T-helper 17 cell (primary cell): ENCODE measurements at regions not wholly inside any gene's neighbourhood (a gene's known extent, or its start where the extent isn't known, plus 50 kb on each side); places are given as distances from the start of the nearest gene placed in this dataset.
A peak's percentile ranks its signal among the peaks of the same experiment; 100 is the strongest.

ENCODE experiments used
- ATAC-seq: fragments of 150-1000 bp; cut with Tn5 transposase; 2 replicates; pipeline ENCODE4 v1.10.0; 2021; ENCODE audit warnings: mild to moderate bottlenecking, moderate library complexity
- DNase-seq, 3 donors: peaks; one replicate each; pipeline versions ENCODE4 v3.0.0 to v3.0.0-alpha.2; 2020 to 2021
- H3K9me3 ChIP-seq: one replicate; pipeline ENCODE4 v1.7.0; 2013; ENCODE audit warnings: low read length, mild to moderate bottlenecking; ENCODE audit not compliant: control insufficient read depth, poor library complexity, severe bottlenecking
- H3K27ac Mint-ChIP-seq: one replicate; pipeline ENCODE4 v1.8.0; 2022; ENCODE audit warnings: mild to moderate bottlenecking, moderate library complexity, mixed read lengths
- H3K27me3 Mint-ChIP-seq: one replicate; pipeline ENCODE4 v1.8.0; 2022; ENCODE audit warnings: mixed read lengths
- H3K36me3 Mint-ChIP-seq: one replicate; pipeline ENCODE4 v1.8.0; 2022; ENCODE audit warnings: low read depth, mixed read lengths
- H3K4me1 Mint-ChIP-seq: one replicate; pipeline ENCODE4 v1.8.0; 2022; ENCODE audit warnings: mild to moderate bottlenecking, mixed read lengths
- H3K4me3 Mint-ChIP-seq: one replicate; pipeline ENCODE4 v1.8.0; 2022; ENCODE audit warnings: mild to moderate bottlenecking, moderate library complexity, mixed read lengths

DNA sequence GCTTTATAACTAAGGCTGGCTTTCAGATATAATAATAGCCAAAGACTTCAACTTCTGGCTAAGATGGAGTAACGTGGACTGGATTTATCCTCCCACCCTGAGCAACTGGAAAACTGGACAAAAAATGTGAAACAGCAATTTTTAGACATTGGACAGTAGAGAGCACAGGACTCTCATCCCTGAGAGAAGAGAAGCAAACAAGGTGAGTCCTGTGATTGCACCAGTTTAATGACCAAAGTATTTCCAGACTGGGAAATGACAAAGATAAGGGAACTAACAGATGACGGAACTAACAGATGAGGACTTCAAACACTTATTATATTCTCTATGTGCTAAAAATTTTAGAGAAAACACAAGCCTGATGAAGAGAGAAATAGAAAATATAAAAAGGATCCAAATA lies 175.7 kb upstream of the SLC25A13 start:
- DNase-seq: no peak
- no peaks in the 10 kb centered on the region for H3K36me3 Mint-ChIP-seq
- ATAC-seq: no peak
- H3K27ac Mint-ChIP-seq: no peak overlapping the region
- no peaks in the 10 kb centered on the region for H3K9me3 ChIP-seq
- peaks cover 8% of the 10 kb centered on the region for H3K4me1 Mint-ChIP-seq
- no peaks in the 10 kb centered on the region for H3K27me3 Mint-ChIP-seq
- H3K4me3 Mint-ChIP-seq: no peak overlapping the region

GRCh38 chr7:96495751-96496216 lies 173.9 kb upstream of the SLC25A13 start:
- Mint-ChIP-seq H3K27ac (peak overlapping the region; percentile 82), H3K4me1 (peaks cover 8% of the 10 kb centered on the region), H3K27me3 (no peaks in the 10 kb centered on the region), H3K36me3 (peaks cover 3% of the 10 kb centered on the region), H3K4me3 (peak overlapping the region; percentile 58)
- ATAC-seq (peak; percentile 40), DNase-seq (no peak)
- H3K9me3 ChIP-seq: no peaks in the 10 kb centered on the region

GRCh38 chr7:96486681-96487080 lies 164.8 kb upstream of the SLC25A13 start:
- no peak overlapping the region for H3K4me3 Mint-ChIP-seq
- no peak overlapping the region for H3K27ac Mint-ChIP-seq
- H3K4me1 Mint-ChIP-seq: peaks cover 5% of the 10 kb centered on the region
- ATAC-seq: no peak
- no peak for DNase-seq
- H3K9me3 ChIP-seq: no peaks in the 10 kb centered on the region
- H3K36me3 Mint-ChIP-seq: no peaks in the 10 kb centered on the region
- peaks cover 5% of the 10 kb centered on the region for H3K27me3 Mint-ChIP-seq

DNA sequence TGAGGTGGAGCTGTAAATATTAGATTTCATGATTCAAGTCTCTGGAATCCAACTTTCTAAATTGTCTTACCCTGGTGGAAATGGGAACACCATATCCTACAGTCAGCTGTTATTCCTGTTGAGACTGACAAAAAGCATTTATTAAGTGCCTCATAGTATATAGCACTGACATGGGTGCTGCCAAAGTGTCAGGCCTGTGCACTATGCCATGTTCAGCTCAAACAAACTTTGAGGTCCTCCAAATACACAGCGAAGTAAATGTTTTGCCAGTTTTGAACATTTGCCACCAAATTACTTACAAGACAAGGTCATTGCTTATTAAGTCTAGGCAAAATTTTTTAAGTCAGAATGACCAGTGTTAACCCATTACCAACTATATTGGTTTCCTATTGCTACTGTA lies 162.9 kb upstream of the SLC25A13 start:
- DNase-seq (no peak), ATAC-seq (no peak)
- Mint-ChIP-seq H3K27ac (no peak overlapping the region), H3K4me3 (no peak overlapping the region), H3K27me3 (no peaks in the 10 kb centered on the region), H3K4me1 (peaks cover 3% of the 10 kb centered on the region), H3K36me3 (no peaks in the 10 kb centered on the region)
- no peaks in the 10 kb centered on the region for H3K9me3 ChIP-seq

GRCh38 chr7:96484091-96484490 lies 162.2 kb upstream of the SLC25A13 start:
- ATAC-seq: no peak
- H3K4me3 Mint-ChIP-seq: no peak overlapping the region
- no peaks in the 10 kb centered on the region for H3K36me3 Mint-ChIP-seq
- peaks cover 6% of the 10 kb centered on the region for H3K4me1 Mint-ChIP-seq
- no peak for DNase-seq
- H3K9me3 ChIP-seq: no peaks in the 10 kb centered on the region
- no peak overlapping the region for H3K27ac Mint-ChIP-seq
- H3K27me3 Mint-ChIP-seq: no peaks in the 10 kb centered on the region

DNA sequence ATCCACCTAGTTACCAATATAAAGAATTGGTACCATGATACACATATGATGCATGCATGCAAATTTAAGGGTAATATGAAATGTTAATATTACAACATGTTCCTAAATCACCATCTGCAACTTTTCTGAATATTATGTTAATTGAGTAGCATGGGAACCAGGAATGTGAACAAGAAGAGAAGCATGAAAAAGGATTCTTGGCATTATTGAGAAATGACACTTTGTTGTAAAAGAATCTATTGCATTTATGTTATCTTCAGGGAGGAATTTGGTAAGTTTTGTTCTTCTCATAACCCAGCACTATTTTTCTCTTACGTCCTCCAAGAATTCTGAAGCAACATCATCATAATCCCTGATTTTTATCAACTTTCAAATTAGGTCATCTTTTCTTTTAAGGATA lies 159.9 kb upstream of the SLC25A13 start:
- Mint-ChIP-seq H3K36me3 (no peaks in the 10 kb centered on the region), H3K27me3 (no peaks in the 10 kb centered on the region), H3K4me3 (no peak overlapping the region), H3K4me1 (peaks cover 12% of the 10 kb centered on the region), H3K27ac (no peak overlapping the region)
- H3K9me3 ChIP-seq: no peaks in the 10 kb centered on the region
- ATAC-seq: no peak
- no peak for DNase-seq

DNA sequence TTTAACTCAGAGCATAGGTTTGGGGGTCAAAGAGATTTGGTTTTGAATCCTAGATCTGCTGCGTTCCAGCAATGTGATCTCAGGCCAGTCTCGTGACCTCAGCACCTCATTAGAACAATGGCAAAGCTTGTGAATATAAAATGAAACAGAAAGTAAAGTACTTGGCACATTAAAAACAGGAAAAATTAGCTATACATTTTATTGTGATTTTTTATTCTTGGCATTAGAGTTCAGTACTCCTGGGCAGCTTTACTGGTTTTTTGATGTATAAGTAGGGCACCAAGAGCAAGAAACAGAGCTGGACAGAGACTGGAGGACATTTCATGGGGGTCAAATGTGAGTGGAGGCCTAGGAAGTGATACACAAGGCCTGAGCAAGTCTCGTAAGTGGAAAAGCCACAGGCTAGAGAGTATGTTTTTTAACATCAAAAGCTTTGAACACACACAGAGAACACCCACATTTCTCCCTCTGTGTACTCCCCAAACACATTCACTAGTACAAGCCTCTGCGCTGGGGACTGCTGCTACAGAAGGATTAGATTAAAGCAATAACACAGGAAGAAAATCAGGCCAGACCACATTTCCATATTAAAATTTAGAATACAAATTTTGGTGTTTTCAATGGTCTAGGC lies 157.2 kb upstream of the SLC25A13 start:
- peak overlapping the region; percentile 92 for H3K27ac Mint-ChIP-seq
- H3K9me3 ChIP-seq: no peaks in the 10 kb centered on the region
- ATAC-seq (peak; percentile 48), DNase-seq (no peak)
- H3K4me1 Mint-ChIP-seq: peaks cover 12% of the 10 kb centered on the region
- H3K27me3 Mint-ChIP-seq: no peaks in the 10 kb centered on the region
- H3K36me3 Mint-ChIP-seq: peaks cover 2% of the 10 kb centered on the region
- H3K4me3 Mint-ChIP-seq: peak overlapping the region; percentile 70

GRCh38 chr7:96471606-96472005 lies 149.7 kb upstream of the SLC25A13 start:
- DNase-seq (no peak), ATAC-seq (no peak)
- Mint-ChIP-seq H3K4me1 (peaks cover 13% of the 10 kb centered on the region), H3K27me3 (no peaks in the 10 kb centered on the region), H3K36me3 (peaks cover 4% of the 10 kb centered on the region), H3K27ac (peak overlapping the region; percentile 44), H3K4me3 (peak overlapping the region; percentile 73)
- H3K9me3 ChIP-seq: no peaks in the 10 kb centered on the region

GRCh38 chr7:96452146-96452545 lies 130.2 kb upstream of the SLC25A13 start:
- H3K4me3 Mint-ChIP-seq: no peak overlapping the region
- H3K9me3 ChIP-seq: no peaks in the 10 kb centered on the region
- DNase-seq (no peak), ATAC-seq (no peak)
- no peak overlapping the region for H3K27ac Mint-ChIP-seq
- no peaks in the 10 kb centered on the region for H3K4me1 Mint-ChIP-seq
- H3K36me3 Mint-ChIP-seq: peaks cover 2% of the 10 kb centered on the region
- peaks cover 15% of the 10 kb centered on the region for H3K27me3 Mint-ChIP-seq

- no peak for ATAC-seq
- no peaks in the 10 kb centered on the region for H3K9me3 ChIP-seq
- Mint-ChIP-seq H3K36me3 (peaks cover 2% of the 10 kb centered on the region), H3K27me3 (peaks cover 15% of the 10 kb centered on the region), H3K27ac (no peak overlapping the region), H3K4me1 (no peaks in the 10 kb centered on the region), H3K4me3 (no peak overlapping the region)
- no peak for DNase-seq
These were observed 127.2 kb upstream of the SLC25A13 start for GRCh38 chr7:96449094-96449493.

DNA sequence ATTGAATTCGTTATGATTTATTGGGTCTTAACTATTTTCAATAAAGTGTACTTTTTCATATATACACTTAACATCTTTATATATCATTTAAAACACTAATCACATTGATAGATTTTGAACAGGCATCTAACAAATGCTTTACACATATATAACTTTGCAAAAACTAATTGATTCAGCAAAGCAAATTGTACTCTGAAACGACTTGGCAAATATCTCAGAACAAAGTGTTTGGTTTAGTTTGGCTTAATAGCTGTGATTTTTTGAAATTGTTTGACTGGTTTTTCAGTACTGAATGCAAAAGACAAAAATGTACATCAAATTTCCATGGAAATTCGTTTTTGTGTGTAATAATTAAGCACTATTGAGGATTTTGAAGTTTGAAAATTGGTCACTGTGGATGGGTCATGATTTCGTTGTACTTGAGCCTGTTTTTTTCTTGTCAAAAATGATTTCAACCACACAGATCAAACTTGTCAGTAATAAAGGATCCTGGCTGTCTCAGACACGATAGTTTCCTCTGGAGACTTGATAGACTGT lies 125.3 kb upstream of the SLC25A13 start:
- no peak for DNase-seq
- ATAC-seq: no peak
- no peaks in the 10 kb centered on the region for H3K9me3 ChIP-seq
- peaks cover 2% of the 10 kb centered on the region for H3K36me3 Mint-ChIP-seq
- peaks cover 15% of the 10 kb centered on the region for H3K27me3 Mint-ChIP-seq
- no peaks in the 10 kb centered on the region for H3K4me1 Mint-ChIP-seq
- H3K27ac Mint-ChIP-seq: no peak overlapping the region
- no peak overlapping the region for H3K4me3 Mint-ChIP-seq

GRCh38 chr7:96441436-96442084 lies 119.7 kb upstream of the SLC25A13 start:
- Mint-ChIP-seq H3K36me3 (no peaks in the 10 kb centered on the region), H3K27ac (no peak overlapping the region), H3K27me3 (no peaks in the 10 kb centered on the region), H3K4me3 (no peak overlapping the region), H3K4me1 (no peaks in the 10 kb centered on the region)
- DNase-seq (no peak), ATAC-seq (no peak)
- no peaks in the 10 kb centered on the region for H3K9me3 ChIP-seq

GRCh38 chr7:96440328-96440727 lies 118.4 kb upstream of the SLC25A13 start:
- H3K4me3 Mint-ChIP-seq: no peak overlapping the region
- DNase-seq (no peak), ATAC-seq (no peak)
- H3K9me3 ChIP-seq: no peaks in the 10 kb centered on the region
- no peaks in the 10 kb centered on the region for H3K36me3 Mint-ChIP-seq
- H3K27ac Mint-ChIP-seq: no peak overlapping the region
- H3K4me1 Mint-ChIP-seq: no peaks in the 10 kb centered on the region
- H3K27me3 Mint-ChIP-seq: no peaks in the 10 kb centered on the region

- no peak overlapping the region for H3K4me3 Mint-ChIP-seq
- no peaks in the 10 kb centered on the region for H3K27me3 Mint-ChIP-seq
- DNase-seq (no peak), ATAC-seq (no peak)
- no peaks in the 10 kb centered on the region for H3K36me3 Mint-ChIP-seq
- no peaks in the 10 kb centered on the region for H3K4me1 Mint-ChIP-seq
- H3K27ac Mint-ChIP-seq: no peak overlapping the region
- H3K9me3 ChIP-seq: no peaks in the 10 kb centered on the region
These were observed 115.0 kb upstream of the SLC25A13 start for GRCh38 chr7:96436880-96437279.
